Hepatocyte (in vitro differentiated cells): ENCODE measurements at regions not wholly inside any gene's neighbourhood (a gene's known extent, or its start where the extent isn't known, plus 50 kb on each side); places are given as distances from the start of the nearest gene placed in this dataset. TPM values are rescaled to one million over a fixed set of nuclear protein-coding genes. Genes with fewer than 3 reads are reported as not detected.
A peak's percentile ranks its signal among the peaks of the same experiment; 100 is the strongest.

Source experiments
- DNase-seq: peaks from one replicate; pipeline ENCODE4 v3.0.0-alpha.2; 2016; ENCODE audit warnings: low spot score
- H2AFZ ChIP-seq: fragments of 200-600 bp; sonication (generic); 2 replicates; pipeline ENCODE4 v1.6.0; 2016; ENCODE audit warnings: antibody characterized with exemption, mild to moderate bottlenecking
- H3K27ac ChIP-seq: fragments of 200-600 bp; sonication (generic); 2 replicates; pipeline ENCODE4 v1.5.1; 2016; ENCODE audit warnings: mild to moderate bottlenecking
- H3K27me3 ChIP-seq: fragments of 200-600 bp; sonication (generic); 2 replicates; pipeline ENCODE4 v1.6.1; 2016
- H3K36me3 ChIP-seq: fragments of 200-600 bp; sonication (generic); replicated peaks from 2 replicates; pipeline ENCODE4 v1.5.1; 2016; ENCODE audit warnings: low read depth; ENCODE audit not compliant: insufficient read depth
- H3K4me1 ChIP-seq: fragments of 200-600 bp; sonication (generic); 2 replicates; pipeline ENCODE4 v1.5.1; 2016; ENCODE audit warnings: mild to moderate bottlenecking, moderate library complexity; ENCODE audit not compliant: insufficient read depth
- H3K4me2 ChIP-seq: fragments of 200-600 bp; sonication (generic); 2 replicates; pipeline ENCODE4 v1.6.0; 2016
- H3K4me3 ChIP-seq: fragments of 200-600 bp; sonication (generic); 2 replicates; pipeline ENCODE4 v1.5.1; 2016; ENCODE audit warnings: mild to moderate bottlenecking
- H3K79me2 ChIP-seq: fragments of 200-600 bp; sonication (generic); 2 replicates; pipeline ENCODE4 v1.6.0; 2017; ENCODE audit warnings: mild to moderate bottlenecking
- H3K9me2 ChIP-seq: fragments of 200-600 bp; sonication (generic); replicated peaks from 2 replicates; pipeline ENCODE4 v1.6.0; 2017; ENCODE audit warnings: mild to moderate bottlenecking; ENCODE audit not compliant: insufficient read depth
- H3K9me3 ChIP-seq: fragments of 200-600 bp; sonication (generic); 2 replicates; pipeline ENCODE4 v1.5.1; 2016; ENCODE audit warnings: low read depth, mild to moderate bottlenecking
- H4K20me1 ChIP-seq: fragments of 200-600 bp; sonication (generic); 2 replicates; pipeline ENCODE4 v1.6.0; 2016; ENCODE audit warnings: mild to moderate bottlenecking; ENCODE audit not compliant: insufficient read depth, poor library complexity, severe bottlenecking
- EZH2 ChIP-seq: fragments of 200-600 bp; sonication (generic); IDR thresholded peaks from 2 replicates; pipeline ENCODE4 v1.6.1; 2016; ENCODE audit warnings: antibody characterized with exemption, mild to moderate bottlenecking, borderline replicate concordance
- EZH2phosphoT487 ChIP-seq: fragments of 200-600 bp; sonication (generic); IDR thresholded peaks from one replicate; pipeline ENCODE4 v1.6.1; 2018; ENCODE audit warnings: antibody characterized with exemption, mild to moderate bottlenecking, low read depth, moderate library complexity; ENCODE audit not compliant: unreplicated experiment, severe bottlenecking
- WGBS: methylation state at CpG from one replicate; pipeline ENCODE4 v1.1.6; 2016; ENCODE audit warnings: low lambda C conversion rate; ENCODE audit errors: missing lambda C conversion rate; 5-methylcytosine and 5-hydroxymethylcytosine counted together
- small RNA-seq: library from RNA; depleted of rRNA; stranded (forward); fragments of <200 nt; gene quantifications from one replicate; pipeline ENCODE3, GENCODE V24; 2014
- TF ChIP-seq, protein P1 (sequence below): fragments of 200-600 bp; sonication (generic); IDR thresholded peaks from 2 replicates; pipeline ENCODE4 v1.5.1; 2016; ENCODE audit warnings: antibody characterized with exemption, mild to moderate bottlenecking; ENCODE audit not compliant: poor library complexity

- no peak for TF ChIP-seq EZH2phosphoT487
- no peak for TF ChIP-seq EZH2
- no peaks in the 10 kb centered on the region for H3K9me3 ChIP-seq
- no peak overlapping the region for H2AFZ ChIP-seq
- no peak overlapping the region for H3K4me3 ChIP-seq
- no peak overlapping the region for H3K27ac ChIP-seq
- DNase-seq, result peak; percentile 9
- no peaks in the 10 kb centered on the region for H3K27me3 ChIP-seq
- no peaks in the 10 kb centered on the region for H4K20me1 ChIP-seq
- H3K4me1 ChIP-seq, result no peaks in the 10 kb centered on the region
- no peaks in the 10 kb centered on the region for H3K9me2 ChIP-seq
- H3K36me3 ChIP-seq, result no peaks in the 10 kb centered on the region
- no peak overlapping the region for H3K4me2 ChIP-seq
- 85% methylated on average over 5 of the region's 5 CpGs for WGBS
- H3K79me2 ChIP-seq, result no peaks in the 10 kb centered on the region
Measured at GRCh38 chr4:87745064-87745807, 54.1 kb upstream of the IBSP start.

GRCh38 chr4:87746001-87746400 lies 53.4 kb upstream of the IBSP start:
- Histone ChIP-seq H3K27me3 (no peaks in the 10 kb centered on the region), H3K4me3 (no peak overlapping the region), H3K4me2 (no peak overlapping the region), H2AFZ (no peak overlapping the region), H4K20me1 (no peaks in the 10 kb centered on the region), H3K9me2 (no peaks in the 10 kb centered on the region), H3K36me3 (no peaks in the 10 kb centered on the region), H3K4me1 (no peaks in the 10 kb centered on the region), H3K79me2 (no peaks in the 10 kb centered on the region), H3K9me3 (no peaks in the 10 kb centered on the region), H3K27ac (no peak overlapping the region)
- TF ChIP-seq, protein P1, sequence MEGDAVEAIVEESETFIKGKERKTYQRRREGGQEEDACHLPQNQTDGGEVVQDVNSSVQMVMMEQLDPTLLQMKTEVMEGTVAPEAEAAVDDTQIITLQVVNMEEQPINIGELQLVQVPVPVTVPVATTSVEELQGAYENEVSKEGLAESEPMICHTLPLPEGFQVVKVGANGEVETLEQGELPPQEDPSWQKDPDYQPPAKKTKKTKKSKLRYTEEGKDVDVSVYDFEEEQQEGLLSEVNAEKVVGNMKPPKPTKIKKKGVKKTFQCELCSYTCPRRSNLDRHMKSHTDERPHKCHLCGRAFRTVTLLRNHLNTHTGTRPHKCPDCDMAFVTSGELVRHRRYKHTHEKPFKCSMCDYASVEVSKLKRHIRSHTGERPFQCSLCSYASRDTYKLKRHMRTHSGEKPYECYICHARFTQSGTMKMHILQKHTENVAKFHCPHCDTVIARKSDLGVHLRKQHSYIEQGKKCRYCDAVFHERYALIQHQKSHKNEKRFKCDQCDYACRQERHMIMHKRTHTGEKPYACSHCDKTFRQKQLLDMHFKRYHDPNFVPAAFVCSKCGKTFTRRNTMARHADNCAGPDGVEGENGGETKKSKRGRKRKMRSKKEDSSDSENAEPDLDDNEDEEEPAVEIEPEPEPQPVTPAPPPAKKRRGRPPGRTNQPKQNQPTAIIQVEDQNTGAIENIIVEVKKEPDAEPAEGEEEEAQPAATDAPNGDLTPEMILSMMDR, result no peak
- 90% methylated on average over 5 of the region's 5 CpGs for WGBS
- DNase-seq, result no peak

Small RNA genes lying in the stretch of these regions (small RNA-seq; reads per million reads assigned to genes)
- gene RF00019, result not detected
